NCI-H146 (cell line): ENCODE measurements at regions not wholly inside any gene's neighbourhood (a gene's known extent, or its start where the extent isn't known, plus 50 kb on each side); places are given as distances from the start of the nearest gene placed in this dataset.
"Not testable (repeated sequence)": the region's sequence is repeated elsewhere in the genome, so short reads cannot be mapped to it uniquely, and the experiment has no call there.

Experiments
- DNase-seq: peaks from one replicate; lab custom pipeline; 2025; lab: John Stamatoyannopoulos, UW

DNA sequence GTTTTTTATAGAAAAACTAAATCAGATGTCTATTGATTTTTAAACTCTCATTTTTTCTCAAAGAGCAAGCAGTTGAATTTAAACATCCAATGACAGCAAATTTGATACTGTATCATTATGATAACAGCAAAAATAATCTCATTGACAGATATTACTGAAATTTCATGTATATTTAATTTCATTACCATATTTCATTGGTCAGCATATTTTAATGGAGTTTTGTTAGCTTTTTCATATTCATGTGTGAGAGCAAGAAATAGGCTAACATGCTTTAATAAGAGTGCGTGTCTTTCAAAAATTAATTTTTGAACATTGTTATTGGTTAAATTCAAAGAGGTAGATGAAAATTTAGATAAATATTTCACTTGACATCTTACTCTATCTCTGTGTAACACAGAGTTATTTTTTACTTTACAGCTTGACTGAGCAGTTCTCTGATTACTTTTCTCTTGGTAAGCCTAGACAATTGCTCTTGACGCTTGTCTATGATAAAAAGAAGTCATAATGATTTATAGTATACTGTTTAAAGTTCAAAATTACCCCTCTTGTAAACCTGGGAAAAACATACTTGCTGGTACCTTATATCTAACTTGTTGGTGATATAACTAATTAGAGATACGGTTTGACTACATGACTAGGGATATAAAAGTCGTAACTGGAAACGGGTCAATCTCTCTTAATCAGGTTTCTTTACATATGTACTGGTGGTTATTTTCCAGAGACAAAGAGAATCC is 732.3 kb upstream of the NCAM2 start:
- DNase-seq, result no peak

DNA sequence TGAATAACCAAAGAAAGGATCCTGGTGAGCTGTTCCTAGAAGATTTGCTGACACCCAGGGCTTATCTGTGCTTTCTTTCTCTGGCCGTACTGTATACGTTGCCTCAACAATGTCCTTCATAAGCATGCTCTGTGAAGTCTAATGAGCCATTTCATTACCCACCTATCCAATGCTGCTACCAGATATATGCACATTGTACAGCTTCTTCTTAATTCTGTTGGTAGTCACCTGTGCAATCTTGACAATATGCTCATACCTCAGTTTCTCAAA is 731.8 kb upstream of the NCAM2 start:
- DNase-seq, result no peak

DNA sequence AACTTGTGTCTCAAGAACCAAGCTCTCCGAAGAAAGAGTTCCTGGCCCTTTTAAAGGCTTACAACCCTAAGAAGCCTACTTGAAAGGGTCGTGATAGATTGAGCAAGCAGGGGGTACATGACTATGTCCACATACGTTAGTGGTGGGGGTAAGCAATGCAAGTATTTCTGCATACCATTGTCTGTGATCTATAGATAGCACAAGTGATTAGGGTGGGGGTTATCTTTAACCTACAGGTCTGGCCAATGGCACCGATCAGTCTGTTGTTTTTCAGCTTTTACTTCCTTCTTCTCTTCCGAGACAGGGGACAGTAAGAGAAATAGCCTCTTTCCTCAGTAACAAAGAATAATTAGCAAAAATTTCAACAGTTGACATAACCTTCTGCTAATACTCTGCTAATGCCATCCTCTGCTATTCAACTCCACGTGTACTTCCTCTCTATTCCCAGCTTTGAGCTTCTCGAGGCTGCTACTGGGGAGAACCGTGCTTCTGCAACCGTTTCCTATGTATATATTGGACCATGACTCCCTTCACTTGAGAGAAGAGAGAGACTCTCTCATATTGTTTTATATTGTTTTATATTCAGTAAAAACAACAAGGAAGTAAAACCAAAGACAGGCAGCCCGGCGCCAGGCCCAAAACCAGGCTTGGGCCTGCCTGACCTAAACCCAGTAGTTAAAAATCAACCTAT is 727.7 kb upstream of the NCAM2 start:
- DNase-seq, result no peak

DNA sequence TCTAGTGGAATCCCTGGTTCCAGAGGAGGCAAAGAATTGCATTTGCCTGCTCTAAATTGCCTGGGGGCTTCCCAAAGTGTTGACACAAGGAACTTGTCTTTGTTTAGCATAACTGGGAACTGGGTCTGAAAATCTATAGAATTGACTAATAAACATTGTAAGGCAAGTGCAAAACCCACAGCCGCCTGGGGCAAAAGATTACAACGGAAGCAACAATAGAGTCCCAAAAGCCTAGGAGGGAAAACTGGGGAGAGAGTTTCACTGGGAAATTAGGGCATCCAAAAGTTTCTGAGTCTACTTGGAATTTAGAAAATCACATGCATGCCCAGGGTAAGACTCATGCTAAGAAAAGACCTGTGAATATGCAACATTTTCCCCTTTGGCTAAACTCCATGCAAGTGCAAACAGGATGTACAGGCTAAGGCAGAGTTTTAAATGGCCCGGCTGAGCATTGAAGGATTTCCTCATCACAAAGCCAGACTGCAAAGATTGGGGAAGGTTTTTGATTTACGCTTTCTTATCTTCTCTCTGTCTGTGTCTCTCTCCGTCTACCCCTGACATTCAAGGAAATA is 725.3 kb upstream of the NCAM2 start:
- peak; percentile 66 for DNase-seq

DNA sequence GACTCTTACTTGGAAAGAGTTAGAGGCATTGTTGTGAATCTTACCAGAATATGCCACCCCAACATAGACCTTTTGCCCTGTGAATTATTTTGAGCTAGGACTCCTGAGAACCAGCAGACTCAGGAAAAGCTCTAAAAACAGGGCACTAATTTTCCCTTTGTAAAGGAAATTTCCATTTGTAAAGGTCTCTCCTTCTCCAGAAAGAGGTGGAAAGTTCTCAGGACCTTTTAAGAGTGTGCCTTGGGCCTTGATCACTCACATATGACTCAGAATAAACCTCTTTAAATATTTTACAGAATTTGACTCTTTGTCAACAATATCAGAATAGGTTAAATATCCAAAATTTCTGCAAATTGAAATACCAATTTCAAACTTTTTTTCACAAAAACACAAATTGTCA is 721.8 kb upstream of the NCAM2 start:
- DNase-seq, result no peak

DNA sequence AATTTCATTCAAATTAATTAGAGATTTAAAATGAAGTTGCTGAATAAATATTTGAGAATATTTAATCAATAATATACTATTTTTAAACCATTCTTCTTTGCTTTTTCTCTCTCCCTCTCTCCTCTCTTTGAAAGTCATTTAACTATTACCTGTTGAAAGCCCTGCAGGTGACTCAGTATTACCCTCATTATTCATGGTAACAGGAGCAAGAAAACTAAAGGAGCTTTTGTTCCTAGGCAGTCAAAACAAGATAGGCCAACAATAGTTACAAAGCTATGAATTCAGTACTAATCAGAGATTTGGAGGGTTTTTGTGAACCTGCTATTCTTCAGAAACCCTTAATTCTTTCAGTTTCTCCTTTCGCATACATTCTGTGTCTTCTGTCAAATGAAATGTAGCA is 721.3 kb upstream of the NCAM2 start:
- DNase-seq, result no peak

DNA sequence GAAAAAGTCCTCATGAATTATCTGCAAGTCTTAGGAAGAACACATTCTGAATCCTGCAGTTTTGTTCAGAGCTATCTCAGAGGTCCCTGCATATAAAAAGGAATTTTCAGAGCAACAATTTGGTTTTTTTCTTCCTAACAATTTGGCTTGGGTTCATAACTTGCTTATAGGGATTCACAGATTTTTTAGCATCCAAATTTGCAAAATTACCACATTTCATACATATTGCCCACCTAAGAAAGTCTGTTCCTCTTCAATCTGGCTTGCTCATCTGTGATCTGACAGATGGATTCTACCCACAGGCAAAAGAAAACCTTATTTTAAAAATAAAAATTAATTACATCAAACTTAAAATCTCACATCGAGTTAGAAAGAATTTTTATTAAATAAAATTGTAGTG is 714.4 kb upstream of the NCAM2 start:
- no peak for DNase-seq

DNA sequence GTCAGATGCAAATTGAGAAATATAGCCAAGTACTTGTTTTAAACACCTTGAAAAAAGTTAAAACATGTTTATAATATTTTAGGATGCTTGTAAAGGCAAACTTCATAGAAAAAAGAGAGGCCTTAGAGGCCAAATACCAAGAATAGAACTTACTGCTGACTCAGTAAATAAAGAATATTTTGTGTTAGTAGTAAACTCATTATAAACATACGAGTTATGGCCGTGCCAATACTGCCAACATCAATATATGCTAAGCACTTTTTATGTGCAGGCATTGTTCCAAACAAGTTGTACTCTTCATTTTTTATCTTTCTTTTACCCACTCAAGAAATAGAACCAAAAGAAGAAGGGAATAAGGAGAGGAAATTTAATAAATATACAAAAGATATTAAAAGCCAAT is 705.9 kb upstream of the NCAM2 start:
- no peak for DNase-seq

DNA sequence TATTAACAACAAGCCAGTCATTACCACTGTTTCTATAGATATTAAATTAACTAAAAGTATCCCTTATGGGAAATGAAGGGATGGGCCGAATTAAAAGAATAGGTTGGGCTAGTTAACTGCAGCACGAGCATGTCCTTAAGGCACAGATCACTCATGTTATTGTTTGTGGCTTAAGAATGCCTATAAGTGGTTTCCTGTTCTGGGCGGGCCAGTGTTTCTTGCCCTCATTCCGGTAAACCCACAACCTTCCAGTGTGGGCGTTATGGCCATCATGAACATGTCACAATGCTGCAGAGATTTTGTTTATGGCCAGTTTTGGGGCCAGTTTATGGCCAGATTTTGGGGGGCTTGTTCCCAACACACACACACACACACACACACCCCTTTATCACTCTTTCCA is 705.4 kb upstream of the NCAM2 start:
- DNase-seq, result not testable (repeated sequence)

DNA sequence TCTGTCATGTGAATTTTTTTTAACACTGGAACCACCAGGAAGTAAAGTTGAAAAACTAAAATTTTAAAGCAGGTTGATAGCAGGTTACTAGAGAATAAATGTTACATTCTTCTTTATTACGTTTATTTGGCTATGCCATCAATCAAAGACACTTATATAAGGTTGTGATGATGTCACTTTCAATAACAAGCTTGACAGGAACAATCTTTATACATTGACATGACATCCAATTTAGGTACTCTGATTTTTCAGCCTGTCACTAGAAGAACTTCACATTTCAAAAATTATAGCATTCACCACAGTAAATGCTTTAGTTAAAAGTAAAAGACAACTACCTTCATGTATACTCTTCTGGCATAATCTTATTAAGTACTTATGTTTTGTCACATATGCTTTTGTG is 696.8 kb upstream of the NCAM2 start:
- no peak for DNase-seq

DNA sequence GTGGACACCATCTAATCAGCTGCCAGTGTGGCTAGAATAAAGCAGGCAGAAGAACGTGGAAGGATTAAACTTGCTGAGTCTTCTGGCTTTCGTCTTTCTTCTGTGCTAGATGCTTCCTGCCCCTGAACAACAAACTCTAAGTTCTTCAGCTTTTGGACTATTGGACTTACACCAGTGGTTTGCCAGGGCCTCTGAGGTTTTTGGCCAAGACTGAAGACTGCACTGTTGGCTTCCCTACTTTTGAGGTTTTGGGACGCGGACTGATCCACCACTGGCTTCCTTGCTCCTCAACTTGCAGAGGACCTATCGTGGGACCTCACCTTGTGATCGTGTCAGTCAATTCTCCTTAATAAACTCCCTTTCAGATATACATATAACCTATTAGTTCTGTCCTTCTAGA is 696.1 kb upstream of the NCAM2 start:
- no peak for DNase-seq

DNA sequence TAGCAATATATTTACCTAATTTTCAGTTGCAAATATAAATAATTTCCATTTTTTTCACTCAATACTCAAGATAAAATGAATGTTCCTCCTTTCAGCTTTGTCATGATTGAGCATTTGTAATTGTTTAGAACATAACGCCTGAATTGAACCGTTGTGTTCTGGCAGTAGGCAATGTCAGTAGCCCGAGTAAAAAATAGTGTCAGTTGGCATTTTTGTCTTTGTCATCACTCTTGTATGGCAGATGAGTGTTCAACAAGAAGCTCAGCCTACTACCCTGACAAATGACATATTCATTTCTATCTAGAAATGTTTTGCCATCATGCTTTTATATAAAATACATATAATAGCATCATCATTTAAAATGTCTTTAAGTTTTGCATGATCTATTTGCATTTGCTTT is 691.4 kb upstream of the NCAM2 start:
- DNase-seq, result no peak

DNA sequence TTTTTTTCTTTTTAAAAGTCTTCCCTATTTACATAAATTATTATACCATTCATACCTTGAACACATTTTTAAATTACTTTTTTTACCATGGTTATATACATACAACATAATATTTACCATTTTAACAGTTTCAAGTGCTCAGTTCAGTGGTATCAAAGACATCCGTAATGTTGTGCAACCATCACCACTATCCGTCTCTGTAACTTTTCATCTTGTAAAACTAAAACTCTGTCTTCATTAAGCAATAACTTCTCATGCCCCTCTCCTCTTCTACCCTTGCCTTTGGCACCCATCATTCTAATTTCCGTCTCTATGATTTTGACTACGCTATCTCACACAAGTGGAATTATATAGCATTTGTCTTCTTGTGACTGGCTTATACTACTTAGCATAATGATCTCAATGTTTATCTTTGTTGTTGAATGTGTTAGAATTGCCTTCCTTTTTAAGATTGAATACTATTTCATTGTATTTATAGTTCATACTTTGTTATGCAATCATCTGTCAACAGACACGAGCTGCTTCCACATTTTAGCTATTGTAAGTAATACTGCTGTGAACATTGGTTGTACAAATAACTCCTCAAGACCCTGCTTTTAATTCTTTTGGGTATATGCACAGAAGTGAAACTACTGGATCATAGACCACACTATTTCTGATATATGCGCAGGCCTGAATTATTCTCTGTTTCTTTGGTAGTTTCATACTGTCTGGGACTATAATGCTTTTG is 689.5 kb upstream of the NCAM2 start:
- DNase-seq, result no peak

DNA sequence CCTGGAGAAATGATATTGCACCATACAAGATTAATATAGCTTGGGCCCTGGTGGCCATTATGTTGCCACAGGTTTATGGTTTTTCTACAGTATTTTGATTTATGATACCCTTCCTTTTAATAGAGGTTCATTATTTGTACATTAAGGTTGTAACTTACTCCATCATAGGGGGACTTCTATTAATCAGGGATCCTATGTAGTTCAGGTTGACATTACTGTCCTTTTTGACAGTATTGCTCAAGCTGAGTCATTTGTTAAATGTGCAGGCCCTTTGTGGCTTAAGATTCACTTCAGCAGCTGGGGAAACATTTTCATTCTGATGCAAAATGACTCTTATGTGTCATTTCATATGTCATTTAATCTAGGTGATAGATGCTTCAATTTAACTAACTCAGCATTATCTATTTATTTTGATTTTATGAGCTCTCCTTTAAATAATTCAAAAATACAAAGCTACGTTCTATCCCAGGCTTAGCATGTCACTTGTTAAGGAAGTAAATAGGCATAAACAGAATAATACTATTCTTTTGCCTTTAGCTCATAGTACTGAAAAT is 686.9 kb upstream of the NCAM2 start:
- DNase-seq, result peak; percentile 3

DNA sequence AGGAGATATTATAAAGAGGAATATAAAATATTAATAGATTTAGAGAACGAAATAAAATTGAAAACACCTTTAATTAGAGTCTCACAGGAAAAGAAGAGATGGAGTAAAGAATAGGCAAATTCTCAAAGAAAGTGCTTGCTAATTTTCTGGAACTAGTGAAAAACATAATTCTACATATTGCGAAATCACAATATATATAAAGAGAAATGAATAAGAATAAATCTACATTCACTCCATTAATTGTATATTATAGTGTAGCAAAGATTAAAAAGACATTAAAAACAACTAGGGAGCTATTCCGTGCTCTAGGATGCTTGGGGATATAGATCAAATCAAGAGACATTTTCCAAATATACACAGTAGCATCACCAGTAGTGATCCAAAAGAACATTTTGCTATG is 685.2 kb upstream of the NCAM2 start:
- no peak for DNase-seq

DNA sequence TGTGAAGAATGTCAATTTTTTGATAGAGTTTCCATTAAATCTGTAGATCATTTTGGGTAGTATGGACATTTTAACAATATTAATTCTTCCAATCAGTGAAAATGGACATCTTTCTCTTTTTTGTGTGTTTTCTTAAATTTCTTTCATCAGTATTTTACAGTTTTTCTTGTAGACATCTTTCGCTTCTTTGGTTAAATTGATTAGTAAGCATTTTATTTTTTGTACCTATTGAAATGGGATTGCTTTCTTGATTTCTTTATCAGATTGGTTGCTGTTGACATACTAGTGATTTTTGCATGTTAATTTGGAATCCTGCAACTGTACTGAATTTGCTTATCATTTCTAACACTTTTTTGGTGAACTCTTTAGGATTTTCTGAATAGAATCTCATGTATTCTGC is 683.2 kb upstream of the NCAM2 start:
- no peak for DNase-seq

DNA sequence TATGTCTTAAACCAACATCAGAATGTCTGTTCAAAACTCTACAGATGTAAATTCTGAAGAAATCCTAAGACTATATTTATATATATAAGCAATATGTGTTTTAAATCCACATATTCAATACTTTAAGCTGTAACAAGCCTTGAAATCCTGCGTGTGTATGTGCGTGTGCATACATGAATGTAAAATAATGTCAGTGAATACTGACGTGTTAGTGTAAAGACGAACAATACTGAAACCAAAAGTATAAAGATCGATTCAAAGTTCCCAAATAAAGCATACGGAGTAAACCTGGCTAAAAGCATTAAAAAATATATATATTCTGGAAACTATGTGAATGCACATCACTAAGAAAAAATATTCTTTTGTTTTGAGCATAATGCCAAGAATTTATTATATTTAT is 668.6 kb upstream of the NCAM2 start:
- DNase-seq, result peak; percentile 4

DNA sequence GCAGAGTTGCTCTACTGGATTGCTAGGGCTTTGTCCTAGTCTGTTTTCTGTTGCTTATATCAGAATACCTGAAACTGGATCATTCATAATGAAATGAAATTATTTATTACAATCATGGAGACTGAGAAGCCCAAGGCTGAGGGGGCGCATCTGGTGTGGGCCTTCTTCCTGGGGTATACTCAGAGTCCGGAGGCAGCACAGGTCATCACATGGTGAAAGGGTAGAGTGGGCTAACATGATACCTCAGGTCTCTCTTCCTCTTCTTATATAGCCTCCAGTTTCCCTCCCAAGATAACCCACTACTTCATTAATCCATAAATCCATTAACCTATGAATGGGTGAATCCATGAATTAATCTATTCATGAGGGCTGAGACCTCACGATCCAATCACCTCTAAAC is 667.6 kb upstream of the NCAM2 start:
- DNase-seq, result peak; percentile 2

DNA sequence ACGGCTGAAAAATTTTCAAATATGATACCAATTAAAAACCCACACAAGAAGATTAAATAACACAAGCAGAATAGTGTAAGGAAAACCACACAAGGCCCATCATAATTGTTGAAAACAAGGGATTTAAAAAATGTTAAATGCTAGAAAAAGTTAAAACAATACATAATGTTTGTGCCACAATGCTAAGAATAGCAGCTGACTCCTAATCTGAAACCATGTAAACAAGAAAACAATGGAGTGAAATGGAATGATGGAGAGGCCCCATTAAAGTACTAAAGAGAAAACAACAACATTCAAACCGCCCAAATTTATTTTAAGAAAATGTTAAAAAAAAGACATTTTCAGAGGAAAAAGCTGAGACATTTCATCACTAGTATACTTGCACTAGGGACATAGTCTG is 663.6 kb upstream of the NCAM2 start:
- DNase-seq, result no peak

DNA sequence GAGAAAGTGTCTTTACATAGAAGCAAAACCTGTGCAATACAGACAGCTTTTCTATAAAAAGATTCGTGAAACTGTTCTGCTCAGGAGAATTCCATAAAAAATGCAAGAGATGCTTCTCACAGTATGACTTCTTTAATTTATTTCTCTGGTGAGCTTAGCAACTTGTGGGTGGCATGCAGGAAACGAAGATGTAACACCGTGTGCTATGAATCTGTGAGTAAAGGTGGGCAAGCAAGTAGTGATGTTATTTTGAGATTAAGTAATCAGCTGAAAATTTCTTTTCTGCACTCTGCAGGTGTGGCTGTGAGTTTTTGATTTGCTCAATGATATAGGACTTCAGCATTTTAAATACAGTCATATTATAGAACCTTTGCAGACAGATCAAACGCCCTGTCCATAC is 656.8 kb upstream of the NCAM2 start:
- DNase-seq, result no peak

DNA sequence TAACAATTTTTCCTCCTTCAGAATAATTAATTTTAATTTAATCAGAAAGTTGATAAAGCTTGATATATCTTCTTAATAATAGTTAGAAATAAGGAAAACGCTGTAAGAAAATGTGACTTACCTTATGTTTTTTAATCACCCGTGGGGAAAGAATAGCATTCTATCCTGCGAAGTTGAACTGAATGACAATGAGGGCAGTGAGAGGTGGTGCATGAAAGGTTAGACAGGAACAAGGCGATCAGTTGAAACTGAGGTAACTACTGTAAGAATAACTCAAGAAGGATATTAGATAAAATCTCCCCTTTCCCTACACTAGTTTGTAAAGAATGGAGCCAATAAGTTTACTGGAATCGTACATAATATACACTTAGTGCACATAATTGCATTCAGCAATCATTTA is 655.0 kb upstream of the NCAM2 start:
- no peak for DNase-seq

DNA sequence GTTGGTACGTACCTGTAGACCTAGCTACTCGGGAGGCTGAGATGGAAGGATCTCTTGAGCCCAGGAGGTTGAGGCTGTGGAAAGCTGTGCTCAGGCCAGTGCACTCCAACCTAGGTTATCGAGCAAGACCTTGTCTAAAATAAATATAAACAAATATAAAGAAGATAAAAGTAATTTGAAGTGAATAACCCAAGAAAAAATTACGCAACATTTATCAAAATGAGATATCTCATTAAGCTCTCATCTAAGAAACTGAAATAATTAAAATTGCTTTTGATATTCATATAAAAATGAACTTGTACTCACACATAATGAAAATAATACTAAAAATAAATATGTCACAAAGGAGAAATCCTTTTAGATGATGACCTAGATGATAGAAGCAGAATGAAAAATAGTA is 647.1 kb upstream of the NCAM2 start:
- DNase-seq, result no peak

DNA sequence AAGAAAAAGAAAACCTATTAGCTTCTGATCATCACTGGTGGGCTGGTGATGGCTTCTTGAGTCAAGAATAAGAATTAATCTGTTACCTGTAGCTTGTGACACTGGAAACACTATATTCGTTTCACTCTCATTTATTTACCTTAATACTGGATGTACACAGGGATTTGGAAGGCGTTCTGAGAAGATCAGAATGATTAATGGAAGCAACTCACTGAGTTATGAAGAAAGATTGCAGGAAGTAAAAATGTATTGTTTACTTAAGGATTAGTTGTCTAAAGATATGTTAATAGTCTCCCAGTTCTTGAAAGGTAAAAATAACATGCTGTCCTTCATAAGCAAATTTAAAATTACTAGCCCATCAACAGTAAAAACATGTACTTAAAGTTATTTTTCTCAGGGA is 644.9 kb upstream of the NCAM2 start:
- no peak for DNase-seq
